DMS153 (cell line): ENCODE measurements at regions not wholly inside any gene's neighbourhood (a gene's known extent, or its start where the extent isn't known, plus 50 kb on each side); places are given as distances from the start of the nearest gene placed in this dataset.
"Not testable (repeated sequence)": the region's sequence is repeated elsewhere in the genome, so short reads cannot be mapped to it uniquely, and the experiment has no call there.

Experiments used
- DNase-seq: peaks from one replicate; lab custom pipeline; 2025; lab: John Stamatoyannopoulos, UW

DNA sequence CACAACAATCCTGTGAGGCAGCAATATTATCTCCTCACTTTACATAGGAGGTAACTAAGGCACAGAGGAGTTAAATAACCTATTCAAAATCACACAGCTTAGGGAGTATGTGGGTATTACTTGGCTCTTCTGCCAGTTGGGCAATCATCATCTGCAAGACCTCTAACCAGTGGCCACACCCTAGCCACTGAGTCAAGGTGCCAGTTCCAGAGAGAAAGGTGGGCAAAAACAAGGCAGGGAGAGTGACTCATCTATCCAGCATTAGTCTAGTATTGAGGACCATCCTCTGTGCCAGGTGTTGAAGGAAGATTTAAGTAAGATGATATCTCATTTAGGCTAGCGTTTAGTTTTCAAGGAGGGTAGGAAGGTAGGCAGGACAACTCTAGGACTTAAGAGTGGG, 113.9 kb upstream of the EOLA2 start:
- DNase-seq: no peak

DNA sequence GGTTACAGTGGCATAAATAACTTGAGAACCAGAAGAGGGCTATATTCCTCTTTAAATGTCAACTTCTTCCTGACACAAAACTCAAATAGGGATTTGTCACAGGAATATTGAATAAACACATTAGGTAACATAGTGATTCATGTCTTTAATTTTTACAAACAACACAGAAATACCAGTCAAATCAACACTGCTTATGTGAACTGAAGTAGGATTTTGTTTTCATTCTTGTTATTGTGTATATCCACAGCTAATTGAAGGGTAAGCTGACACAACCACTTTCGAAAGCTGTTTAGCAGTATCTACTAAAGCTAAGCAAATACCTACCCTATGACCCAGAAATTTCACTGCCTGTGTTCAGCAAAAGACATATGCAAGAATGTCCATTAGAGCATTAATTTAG, 120.4 kb upstream of the EOLA2 start:
- DNase-seq: no peak

DNA sequence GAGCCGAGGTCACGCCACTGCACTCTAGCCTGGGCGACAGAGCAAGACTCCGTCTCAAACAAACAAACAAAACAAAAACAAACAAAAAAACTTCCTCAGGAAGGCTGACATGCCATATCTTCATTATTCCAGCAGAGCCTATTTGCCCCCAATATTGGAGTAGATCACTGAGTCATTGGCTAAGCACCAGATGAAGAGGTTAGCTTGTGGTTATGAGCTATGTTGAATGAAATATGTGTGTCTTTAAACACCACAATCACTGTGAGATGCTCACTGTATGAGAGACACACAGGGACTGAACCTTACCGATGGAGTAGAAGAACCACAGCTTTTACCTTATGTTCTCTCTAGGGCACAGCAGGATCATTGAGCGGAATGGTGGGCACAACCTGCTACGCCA, 122.1 kb upstream of the EOLA2 start:
- DNase-seq: no peak

DNA sequence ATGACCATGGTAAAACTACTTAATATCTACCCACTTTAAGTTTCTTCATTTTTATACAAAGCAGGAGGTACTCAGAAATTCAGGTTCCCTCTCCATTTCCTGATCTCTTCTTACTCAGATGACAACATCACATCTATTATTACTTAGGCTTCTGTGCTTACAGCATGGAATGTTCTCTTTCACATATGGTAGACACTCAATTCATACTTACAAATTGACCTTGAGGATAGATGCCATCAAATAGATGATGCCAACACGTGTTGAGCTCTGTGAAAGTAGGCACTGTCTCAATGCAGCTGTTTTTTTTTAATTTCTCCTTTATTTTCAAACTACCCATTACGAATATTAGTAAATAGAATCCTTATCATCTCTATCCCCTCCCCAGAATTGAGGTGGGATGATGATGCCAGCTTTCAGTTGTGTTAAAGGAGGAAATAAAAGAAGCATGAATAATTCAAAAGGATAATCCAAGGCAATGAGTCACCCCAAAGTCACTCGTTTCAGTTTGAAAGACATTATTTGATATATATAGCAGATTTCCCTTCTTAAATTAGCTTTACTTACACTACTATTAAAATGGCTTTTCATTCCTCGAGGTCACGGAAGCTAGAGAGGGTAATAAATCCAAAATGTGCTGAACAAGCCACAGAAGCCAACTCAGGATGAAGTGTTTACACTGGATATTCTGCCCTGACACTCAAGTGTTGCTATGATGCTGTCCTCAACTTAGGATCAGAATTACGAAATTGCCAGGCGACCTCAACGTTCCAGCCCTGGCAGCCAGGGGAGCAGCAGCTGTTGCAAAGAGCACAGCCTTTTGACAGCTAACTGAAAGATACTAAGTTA, 124.2 kb upstream of the EOLA2 start:
- peak; percentile 85 for DNase-seq

DNA sequence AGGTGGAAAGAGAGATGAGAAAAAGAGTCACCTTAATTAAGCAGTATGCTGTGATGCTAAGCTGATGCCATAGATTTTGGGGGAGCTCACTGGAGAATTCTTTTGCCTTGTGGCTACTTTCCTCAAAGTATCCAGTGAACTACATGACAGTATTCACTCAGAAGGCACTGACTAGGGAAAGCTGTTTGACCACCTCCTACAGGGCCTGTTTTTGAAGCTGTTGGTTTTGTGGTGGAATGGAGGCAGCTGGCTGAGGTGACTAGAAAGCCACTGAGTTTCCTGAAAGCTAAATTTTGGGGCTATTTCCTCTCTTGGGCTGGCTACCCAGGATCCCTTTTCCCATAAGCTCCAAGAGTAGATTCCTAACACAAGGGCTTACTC, 124.8 kb upstream of the EOLA2 start:
- no peak for DNase-seq

DNA sequence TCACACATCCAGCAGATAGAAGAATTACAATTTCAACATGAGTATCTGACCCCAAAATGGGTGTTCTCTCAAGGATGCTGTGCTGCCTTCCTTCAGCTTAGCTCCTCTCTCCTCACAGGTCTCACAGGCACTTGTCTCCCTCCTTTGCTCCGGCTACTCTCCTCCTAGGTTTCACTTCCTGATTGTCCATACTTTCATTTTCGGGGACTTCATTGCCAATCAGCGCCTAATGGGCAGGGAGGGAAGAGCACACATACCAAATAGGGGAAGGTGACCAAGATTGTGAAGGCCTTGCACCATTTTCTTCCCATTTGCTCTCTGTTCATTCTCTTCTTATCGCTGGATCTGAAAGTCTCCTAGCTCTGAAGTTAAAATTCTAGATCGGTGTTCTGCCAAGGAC, 125.4 kb upstream of the EOLA2 start:
- DNase-seq: no peak

DNA sequence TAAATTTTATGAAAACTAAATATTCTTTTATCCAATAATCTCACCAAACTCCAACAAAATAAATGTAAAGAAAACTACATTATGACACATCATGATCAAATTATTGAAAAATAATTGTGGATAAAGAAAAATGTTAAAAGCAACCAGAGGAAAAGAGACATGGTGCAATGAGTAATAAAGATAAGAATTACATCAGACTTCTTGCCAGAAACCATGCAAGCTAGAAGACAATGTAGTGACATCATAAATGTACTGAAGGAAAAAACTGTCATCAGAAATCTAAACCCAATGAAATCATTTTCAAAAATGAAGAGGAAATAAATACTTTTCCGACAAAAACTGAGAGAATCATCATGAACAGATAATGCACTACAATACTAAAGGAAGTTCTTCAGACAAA, 135.9 kb upstream of the EOLA2 start:
- DNase-seq: no peak

DNA sequence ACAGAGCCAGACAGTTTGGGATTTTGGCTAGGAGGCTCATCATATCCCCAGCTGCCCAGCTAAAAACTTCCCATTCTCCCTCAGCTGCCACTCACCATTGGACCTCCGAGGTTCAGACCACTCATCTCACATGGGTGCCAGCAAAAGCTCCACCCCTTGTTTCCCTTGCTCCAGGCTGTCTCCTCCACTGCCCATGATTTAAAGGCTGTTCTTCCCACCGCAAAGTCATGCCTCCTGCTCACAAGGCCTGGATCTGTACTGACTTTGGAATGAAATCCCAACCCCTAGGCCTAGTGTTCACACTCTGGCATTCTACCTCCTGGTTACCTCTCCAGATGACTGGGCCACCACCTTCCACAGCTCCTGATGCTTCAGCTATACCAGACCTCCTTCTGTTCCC, 142.2 kb upstream of the EOLA2 start:
- DNase-seq: no peak

DNA sequence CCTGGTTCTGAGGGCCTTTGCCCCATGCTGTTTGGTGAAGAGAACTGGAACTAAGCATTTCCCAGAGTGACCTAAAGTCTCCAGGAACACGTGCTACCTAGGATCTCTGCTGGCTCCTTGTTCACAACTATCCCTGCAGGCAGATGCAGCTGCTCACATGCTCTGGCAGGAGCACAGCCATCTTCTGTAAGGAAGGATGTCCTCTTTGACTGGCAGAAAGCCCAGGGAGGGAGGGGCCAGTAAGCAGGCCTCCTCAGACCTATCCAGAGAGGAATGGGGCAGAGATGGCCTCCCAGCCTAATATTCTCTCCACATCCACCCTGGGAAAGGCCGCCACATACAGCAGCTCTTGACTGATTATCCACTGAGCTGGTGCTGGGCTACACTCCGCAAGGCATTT, 142.8 kb upstream of the EOLA2 start:
- no peak for DNase-seq

DNA sequence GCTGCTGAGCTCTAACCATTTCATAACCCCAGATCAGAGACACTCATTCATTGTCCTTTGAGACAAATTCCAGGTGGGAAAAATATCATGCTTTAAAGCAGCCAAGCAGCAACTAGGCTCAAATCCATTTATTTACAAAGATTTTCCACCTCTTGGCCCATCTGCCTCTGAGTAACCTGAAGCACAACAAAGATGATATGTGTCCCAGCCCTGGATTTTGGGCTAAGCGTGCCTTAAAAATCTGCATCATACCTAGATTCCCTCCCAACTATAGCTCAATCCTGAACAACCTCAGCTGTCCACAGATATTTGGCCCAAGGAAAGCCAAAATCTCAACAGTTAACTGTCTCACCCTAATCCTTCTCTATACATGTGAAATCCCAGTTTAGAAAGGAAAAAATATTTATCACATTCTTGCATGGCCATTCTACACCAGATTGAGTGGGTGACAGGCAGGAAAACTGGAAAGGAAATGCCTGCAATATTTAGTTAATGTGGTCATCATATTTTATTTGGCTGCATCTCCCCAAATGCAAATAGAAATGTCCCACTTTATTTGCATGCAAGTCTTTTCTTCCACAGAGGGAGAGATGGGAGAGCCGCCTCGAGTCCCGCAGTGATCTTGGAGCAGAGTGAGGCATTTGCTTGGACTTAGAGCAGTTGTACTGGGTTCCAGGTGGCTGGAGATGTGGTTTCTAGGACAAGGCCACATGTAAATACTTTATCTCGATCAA, 146.4 kb upstream of the EOLA2 start:
- DNase-seq: no peak

DNA sequence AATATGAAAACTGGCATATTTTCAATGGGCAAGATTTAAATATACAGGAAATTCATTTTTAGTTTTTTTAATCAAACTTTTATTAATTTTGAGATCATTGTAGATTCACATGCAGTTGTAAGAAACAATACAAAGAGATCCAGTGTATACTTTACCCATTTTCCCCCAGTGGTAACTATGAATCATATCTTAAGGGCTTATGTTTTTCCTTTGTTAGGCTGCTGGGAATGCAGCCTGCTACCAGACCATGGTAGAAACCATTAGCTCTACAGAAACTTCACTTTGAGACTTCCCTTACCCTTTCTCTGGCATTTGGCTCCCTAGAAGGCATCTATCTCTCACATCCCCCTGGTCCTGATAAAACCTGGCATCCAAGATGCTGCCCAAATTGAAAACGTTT, 147.6 kb upstream of the EOLA2 start:
- DNase-seq: no peak

DNA sequence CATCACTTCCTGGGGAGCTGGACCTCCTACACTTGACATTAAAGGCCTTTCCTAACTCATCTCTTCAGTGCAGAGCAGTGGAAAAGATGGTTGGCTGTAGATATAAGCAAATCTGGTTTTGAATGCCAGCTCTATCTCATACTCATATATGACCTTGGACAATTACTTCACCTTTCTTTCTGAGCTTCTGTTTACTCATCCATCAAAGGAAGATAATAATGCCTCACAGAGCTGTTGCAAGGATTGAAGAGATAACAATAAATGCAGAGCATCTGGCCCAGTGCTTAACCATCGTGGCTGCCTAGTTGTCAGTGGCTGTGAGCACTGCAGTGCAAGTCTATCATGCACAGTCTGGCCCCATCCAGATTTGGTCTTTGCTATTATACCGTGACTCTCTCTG, 148.1 kb upstream of the EOLA2 start:
- no peak for DNase-seq

DNA sequence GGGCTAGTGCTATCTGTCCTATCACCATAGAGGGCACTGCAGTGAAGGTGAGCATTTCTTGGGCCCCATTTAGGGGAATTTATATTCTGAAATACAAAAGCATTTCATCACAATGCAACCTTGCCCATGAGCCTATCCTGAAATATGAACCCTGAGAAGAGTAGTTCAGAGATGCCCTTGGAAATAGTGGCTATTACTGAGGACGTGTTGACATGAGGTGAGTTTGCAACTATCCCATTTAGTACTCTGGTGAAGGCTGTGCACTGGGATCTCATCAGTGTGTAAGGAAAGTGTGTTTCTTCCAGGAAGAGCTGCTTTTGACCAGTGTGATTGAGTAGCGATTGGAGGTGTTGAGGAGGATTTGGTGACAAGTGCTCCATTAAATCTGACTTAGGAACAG, 149.3 kb upstream of the EOLA2 start:
- DNase-seq: no peak

DNA sequence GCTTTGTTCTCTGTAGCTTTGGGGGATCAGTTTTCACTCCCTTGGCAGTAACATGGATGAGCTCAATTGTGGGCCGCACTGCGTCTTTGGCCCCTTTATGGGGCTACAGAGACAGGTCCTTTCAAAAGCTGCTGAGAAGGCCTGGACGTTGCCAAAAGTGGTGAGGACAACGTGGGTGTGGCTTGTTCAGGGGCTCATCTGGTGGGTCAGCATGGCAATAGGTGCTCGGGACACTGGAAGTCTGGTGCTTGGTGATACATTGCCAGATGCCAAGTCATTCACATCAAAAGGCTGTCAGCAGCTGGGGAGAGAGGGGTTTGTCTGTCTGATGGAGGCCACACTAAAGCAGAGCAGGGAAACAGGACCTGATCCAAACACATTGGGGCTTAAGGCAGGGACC, 149.8 kb upstream of the EOLA2 start:
- no peak for DNase-seq

DNA sequence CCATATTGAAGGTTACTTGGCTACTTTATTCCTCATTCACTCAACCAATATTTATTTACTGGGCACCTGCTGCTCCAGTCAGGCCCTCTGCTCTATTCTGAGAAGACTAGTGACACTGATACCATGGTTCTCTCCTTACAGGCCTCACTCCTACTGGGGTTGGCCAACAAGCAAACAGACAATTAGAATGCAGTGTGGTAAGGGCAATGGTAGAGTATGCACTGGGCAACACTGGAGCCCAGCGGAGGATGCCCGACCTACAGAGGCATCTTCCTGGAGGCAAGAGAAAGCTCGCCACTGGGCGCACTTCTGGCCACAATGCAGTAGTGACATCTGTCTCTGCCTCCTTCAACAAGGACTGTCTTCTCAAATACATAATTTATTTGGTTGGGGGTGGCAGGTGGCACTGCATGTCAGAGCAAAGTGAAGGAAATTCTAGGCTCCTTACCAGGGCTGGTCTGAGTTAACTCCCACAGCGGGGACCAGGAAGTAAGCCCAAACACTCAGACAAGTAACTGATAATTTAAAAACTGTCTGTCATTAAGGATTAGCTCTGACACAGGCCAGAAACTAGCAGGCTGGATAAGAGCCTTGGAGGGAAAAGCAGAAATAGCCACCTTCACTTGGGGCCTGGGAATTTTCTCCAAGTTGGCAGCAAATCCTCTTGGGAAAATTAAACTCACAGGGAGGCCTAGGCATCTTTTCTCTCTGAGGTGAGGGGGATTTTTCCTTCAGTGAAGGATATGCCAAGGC, 150.7 kb upstream of the EOLA2 start:
- peak; percentile 4 for DNase-seq

DNA sequence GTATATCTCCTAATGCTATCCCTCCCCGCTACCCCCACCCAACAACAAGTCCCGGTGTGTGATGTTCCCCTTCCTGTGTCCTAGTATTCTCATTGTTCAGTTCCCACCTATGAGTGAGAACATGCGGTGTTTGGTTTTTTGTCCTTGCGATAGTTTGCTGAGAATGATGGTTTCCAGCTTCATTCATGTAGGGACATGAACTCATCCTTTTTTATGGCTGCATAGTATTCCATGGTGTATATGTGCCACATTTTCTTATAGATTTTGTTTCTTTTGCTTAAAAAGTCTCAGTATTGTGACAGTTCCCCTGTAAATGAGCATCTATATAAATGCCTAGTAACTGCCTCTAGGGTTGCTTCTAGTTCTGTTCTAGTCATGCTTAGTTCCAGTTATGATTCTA, 153.0 kb upstream of the EOLA2 start:
- DNase-seq: not testable (repeated sequence)

DNA sequence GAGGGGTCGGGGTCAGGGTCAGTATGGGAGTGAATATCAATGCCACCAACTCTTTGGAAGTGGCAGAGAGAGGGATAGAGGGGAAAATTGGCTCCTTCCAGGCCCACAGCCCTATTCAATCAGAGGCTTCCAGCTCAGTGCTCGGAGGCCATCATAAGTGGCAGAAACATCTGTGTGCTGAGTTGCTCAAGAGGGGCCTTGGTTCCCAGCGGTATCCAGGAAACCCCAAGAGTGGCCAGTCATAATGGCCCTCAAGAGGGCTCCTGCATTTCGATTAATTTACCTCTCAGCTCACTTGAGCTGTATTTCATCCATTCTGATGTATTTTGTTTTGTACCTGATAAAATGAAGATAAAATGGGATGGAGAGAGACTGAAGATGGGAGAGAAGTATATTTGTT, 154.3 kb upstream of the EOLA2 start:
- DNase-seq: no peak

DNA sequence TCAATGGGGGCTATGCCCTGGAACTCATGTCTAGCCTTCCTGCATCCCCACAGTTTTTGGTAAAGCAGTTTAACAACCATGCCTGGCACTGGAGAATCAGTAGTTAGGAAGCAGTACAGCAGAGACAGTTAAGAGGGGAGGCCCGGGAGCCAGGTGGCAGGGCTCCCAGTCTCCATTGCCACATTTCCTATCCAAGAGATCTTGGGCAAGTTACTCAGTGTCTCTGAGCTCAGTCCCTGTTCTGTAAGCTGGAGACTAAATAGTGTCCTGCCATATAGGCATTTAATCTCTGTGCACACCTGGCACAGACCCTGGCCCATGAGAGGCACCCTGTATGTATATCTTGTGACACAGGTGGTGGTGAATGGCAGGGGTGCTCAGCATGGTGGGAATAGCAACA, 156.1 kb upstream of the EOLA2 start:
- DNase-seq: no peak

DNA sequence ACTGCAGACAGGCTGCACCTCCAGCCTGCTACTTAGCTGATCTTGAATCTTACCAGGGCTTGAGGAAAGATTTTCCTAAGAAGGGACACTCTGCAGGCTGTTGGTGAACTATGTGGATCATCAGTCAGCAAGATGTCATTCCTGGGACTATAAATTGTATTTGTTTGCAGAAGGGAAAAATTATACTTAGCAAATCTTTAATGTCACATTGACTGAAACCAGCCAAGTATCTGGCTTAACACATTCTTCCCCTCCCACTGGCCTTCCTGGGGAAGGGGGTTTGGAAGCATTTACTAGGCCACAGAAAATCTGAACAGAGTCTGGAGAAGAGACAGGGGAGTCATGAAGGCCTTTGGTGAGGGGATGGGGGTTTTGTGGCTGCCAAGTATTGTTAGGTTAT, 156.7 kb upstream of the EOLA2 start:
- DNase-seq: no peak

DNA sequence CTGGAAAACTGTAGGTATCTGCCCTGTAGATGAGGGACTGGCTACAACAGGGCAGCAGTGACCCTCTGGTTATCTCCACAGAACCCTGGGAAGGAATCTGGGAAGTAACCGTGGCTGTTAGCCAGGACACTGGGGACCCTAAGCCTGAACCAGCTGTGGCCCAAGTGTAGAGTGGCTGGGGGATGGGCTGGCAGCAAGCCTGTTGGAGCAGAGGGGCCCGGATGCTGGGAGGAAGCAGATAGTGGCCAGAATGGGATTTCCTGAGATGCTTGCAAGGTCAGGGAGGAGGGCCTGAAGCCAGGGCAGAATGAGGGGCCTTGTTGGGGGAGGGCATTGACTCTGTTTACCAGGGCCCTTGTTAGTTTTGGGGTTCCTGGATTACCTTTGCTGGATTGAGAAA, 161.0 kb upstream of the EOLA2 start:
- DNase-seq: no peak

DNA sequence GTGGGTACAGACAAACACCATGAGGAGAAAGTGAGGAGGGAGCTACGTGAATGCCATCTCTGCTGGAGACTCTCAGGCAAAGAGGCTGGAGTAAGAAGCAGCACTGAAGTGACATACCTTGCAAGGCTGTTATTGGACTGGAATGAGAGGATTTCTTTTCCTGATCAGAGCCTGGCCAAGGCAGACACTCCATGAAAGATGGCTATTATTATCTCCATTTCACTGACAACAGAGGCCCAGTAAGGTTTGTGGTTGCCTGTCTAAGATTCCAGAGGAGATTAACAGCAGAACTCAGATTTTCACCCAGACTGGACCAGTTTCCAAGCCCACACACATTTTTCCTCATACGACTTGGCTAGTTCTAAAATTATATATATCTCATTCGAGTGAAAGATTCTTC, 162.0 kb upstream of the EOLA2 start:
- no peak for DNase-seq

DNA sequence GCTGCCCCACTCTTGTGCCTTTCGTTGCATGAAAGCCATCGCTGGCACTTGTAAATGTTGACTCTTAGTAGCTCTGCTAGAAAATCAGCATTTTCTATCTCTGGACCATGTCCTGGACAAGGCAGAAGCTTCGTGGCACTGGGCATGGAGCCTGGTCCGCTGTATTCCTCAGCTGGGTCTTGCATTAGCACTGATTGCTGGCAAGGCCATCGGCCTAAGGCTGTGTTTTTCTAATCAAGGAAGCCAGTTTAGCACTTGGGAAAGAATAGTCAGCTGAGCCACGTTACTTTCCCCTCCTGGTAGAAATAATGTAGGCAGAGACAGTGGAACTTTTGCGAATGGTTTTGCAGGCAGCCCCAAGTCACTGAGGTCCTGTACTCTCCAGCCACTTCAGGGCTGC, 180.2 kb upstream of the EOLA2 start:
- DNase-seq: no peak

DNA sequence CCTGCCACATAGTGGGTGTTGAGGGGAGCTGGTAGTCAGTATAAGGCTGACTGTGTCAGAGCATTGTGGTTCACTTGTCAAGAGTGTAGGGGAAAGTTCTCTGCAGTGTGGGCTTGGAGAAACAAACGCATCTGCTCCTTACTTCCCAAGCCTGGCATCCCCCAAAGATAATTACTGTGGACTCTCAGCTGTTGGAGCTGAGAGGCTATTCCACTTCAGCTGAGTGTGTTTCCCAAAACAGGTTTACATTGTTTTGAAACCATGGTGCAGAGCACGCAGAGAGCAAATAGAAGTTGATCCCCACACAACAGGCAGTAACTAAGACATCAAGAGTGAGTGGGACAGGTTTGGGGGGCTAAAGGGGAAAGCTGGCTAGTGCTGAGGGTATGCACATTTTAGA, 181.0 kb upstream of the EOLA2 start:
- DNase-seq: peak; percentile 57
